H9 (cell line): ENCODE measurements at regions not wholly inside any gene's neighbourhood (a gene's known extent, or its start where the extent isn't known, plus 50 kb on each side); places are given as distances from the start of the nearest gene placed in this dataset.

ENCODE experiments used
- DNase-seq: peaks from one replicate; pipeline ENCODE4 v3.0.0-alpha.2; 2017
- H2AFZ ChIP-seq: one replicate; pipeline ENCODE4 v1.6.1; 2013; ENCODE audit warnings: mild to moderate bottlenecking, low read length, control low read depth, moderate library complexity
- H2AK5ac ChIP-seq: 2 replicates; pipeline ENCODE4 v1.6.1; 2013; ENCODE audit warnings: low read length, control low read depth, mixed read lengths; ENCODE audit not compliant: insufficient read length
- H2BK120ac ChIP-seq: one replicate; pipeline ENCODE4 v1.6.1; 2013; ENCODE audit warnings: low read depth, mild to moderate bottlenecking, low read length, control low read depth, inconsistent platforms; ENCODE audit not compliant: poor library complexity, severe bottlenecking
- H2BK12ac ChIP-seq: 2 replicates; pipeline ENCODE4 v1.6.1; 2013; ENCODE audit warnings: low read length, control low read depth, mixed read lengths, low read depth; ENCODE audit not compliant: insufficient read length
- H2BK15ac ChIP-seq: 2 replicates; pipeline ENCODE4 v1.6.1; 2013; ENCODE audit warnings: low read depth, low read length, control low read depth
- H2BK20ac ChIP-seq: one replicate; pipeline ENCODE4 v1.6.1; 2013; ENCODE audit warnings: low read depth, mild to moderate bottlenecking, low read length, control low read depth, inconsistent platforms; ENCODE audit not compliant: poor library complexity, severe bottlenecking
- H2BK5ac ChIP-seq: 2 replicates; pipeline ENCODE4 v1.6.1; 2013; ENCODE audit warnings: low read length, control low read depth, mixed read lengths; ENCODE audit not compliant: insufficient read length
- H3K14ac ChIP-seq: 2 replicates; pipeline ENCODE4 v1.6.1; 2013; ENCODE audit warnings: low read length, control low read depth; ENCODE audit not compliant: insufficient read depth
- H3K18ac ChIP-seq: 2 replicates; pipeline ENCODE4 v1.6.1; 2013; ENCODE audit warnings: low read depth, mild to moderate bottlenecking, mixed read lengths, low read length, control low read depth; ENCODE audit not compliant: insufficient read length
- H3K23ac ChIP-seq: 2 replicates; pipeline ENCODE4 v1.6.1; 2013; ENCODE audit warnings: low read length, control low read depth, mixed read lengths, low read depth; ENCODE audit not compliant: insufficient read length
- H3K23me2 ChIP-seq: 2 replicates; pipeline ENCODE4 v1.6.1; 2013; ENCODE audit warnings: low read depth, mild to moderate bottlenecking, mixed read lengths, low read length, control low read depth; ENCODE audit not compliant: insufficient read length, poor library complexity, severe bottlenecking
- H3K27ac ChIP-seq: 2 replicates; pipeline ENCODE4 v1.5.1; 2013; ENCODE audit warnings: low read length, control low read depth, mixed read lengths, low read depth; ENCODE audit not compliant: insufficient read length
- H3K27me3 ChIP-seq: 2 replicates; pipeline ENCODE4 v1.6.1; 2013; ENCODE audit warnings: low read length, control low read depth, inconsistent platforms; ENCODE audit not compliant: insufficient read depth
- H3K4ac ChIP-seq: 2 replicates; pipeline ENCODE4 v1.6.1; 2013; ENCODE audit warnings: low read depth, mild to moderate bottlenecking, control low read depth, inconsistent platforms, low read length, moderate library complexity
- H3K4me1 ChIP-seq: 2 replicates; pipeline ENCODE4 v1.6.1; 2013; ENCODE audit warnings: low read length, control low read depth, inconsistent platforms; ENCODE audit not compliant: insufficient read depth
- H3K4me2 ChIP-seq: 2 replicates; pipeline ENCODE4 v1.6.1; 2013; ENCODE audit warnings: low read length, control low read depth, mixed read lengths; ENCODE audit not compliant: insufficient read length, insufficient read depth
- H3K56ac ChIP-seq: 2 replicates; pipeline ENCODE4 v1.6.1; 2013; ENCODE audit warnings: low read depth, mild to moderate bottlenecking, mixed read lengths, low read length, control low read depth; ENCODE audit not compliant: insufficient read length
- H3K79me1 ChIP-seq: 2 replicates; pipeline ENCODE4 v1.6.1; 2013; ENCODE audit warnings: low read depth, mild to moderate bottlenecking, moderate library complexity, low read length, control low read depth, inconsistent platforms; ENCODE audit not compliant: insufficient read depth, poor library complexity, severe bottlenecking
- H3K79me2 ChIP-seq: 2 replicates; pipeline ENCODE4 v1.6.1; 2013; ENCODE audit warnings: low read length, control low read depth, inconsistent platforms; ENCODE audit not compliant: insufficient read depth
- H3K9ac ChIP-seq: 2 replicates; pipeline ENCODE4 v1.6.1; 2013; ENCODE audit warnings: low read length, control low read depth, mixed read lengths; ENCODE audit not compliant: insufficient read length; ENCODE audit errors: extremely low read depth
- H3K9me3 ChIP-seq: one replicate; pipeline ENCODE4 v1.6.1; 2013; ENCODE audit warnings: low read depth, low read length, inconsistent platforms; ENCODE audit not compliant: control insufficient read depth
- H3T11ph ChIP-seq: one replicate; pipeline ENCODE4 v1.6.1; 2013; ENCODE audit warnings: mild to moderate bottlenecking, low read length, control low read depth, inconsistent platforms
- H4K20me1 ChIP-seq: one replicate; pipeline ENCODE4 v1.6.1; 2013; ENCODE audit not compliant: control insufficient read depth, insufficient read length, insufficient read depth
- H4K5ac ChIP-seq: 2 replicates; pipeline ENCODE4 v1.6.1; 2013; ENCODE audit warnings: low read depth, mild to moderate bottlenecking, mixed read lengths, low read length, control low read depth; ENCODE audit not compliant: insufficient read length
- H4K8ac ChIP-seq: replicated peaks from 2 replicates; pipeline ENCODE4 v1.6.1; 2013; ENCODE audit warnings: low read length, control low read depth, mixed read lengths, low read depth; ENCODE audit not compliant: insufficient read length
- H4K91ac ChIP-seq: 2 replicates; pipeline ENCODE4 v1.6.1; 2013; ENCODE audit warnings: low read depth, mild to moderate bottlenecking, moderate library complexity, mixed read lengths, low read length, control low read depth; ENCODE audit not compliant: insufficient read length
- H3K27ac Mint-ChIP-seq, 3 experiments: 2 replicates in 2 of 3; 3 replicates in 1 of 3; pipeline ENCODE4 v1.8.0; 2020 to 2021; ENCODE audit warnings: mixed read lengths in 3 of 3, mild to moderate bottlenecking in 1 of 3, moderate library complexity in 1 of 3
- H3K27me3 Mint-ChIP-seq: 2 replicates; pipeline ENCODE4 v1.8.0; 2021; ENCODE audit warnings: low read depth, mild to moderate bottlenecking, moderate library complexity, mixed read lengths
- H3K36me3 Mint-ChIP-seq, 3 experiments: 2 replicates in 2 of 3; 3 replicates in 1 of 3; pipeline ENCODE4 v1.8.0; 2020 to 2021; ENCODE audit warnings: low read depth in 3 of 3, mixed read lengths in 3 of 3; ENCODE audit not compliant: insufficient read depth in 1 of 3
- H3K4me1 Mint-ChIP-seq, 2 experiments: 2 replicates each; pipeline ENCODE4 v1.8.0; 2020; ENCODE audit warnings: mixed read lengths in 2 of 2
- H3K4me3 Mint-ChIP-seq, 2 experiments: 2 replicates in 1 of 2; 3 replicates in 1 of 2; pipeline ENCODE4 v1.8.0; 2020 to 2021; ENCODE audit warnings: mild to moderate bottlenecking in 2 of 2, mixed read lengths in 2 of 2, moderate library complexity in 1 of 2
- H3K9me3 Mint-ChIP-seq, 2 experiments: 2 replicates in 1 of 2; 3 replicates in 1 of 2; pipeline ENCODE4 v1.8.0; 2020; ENCODE audit warnings: mild to moderate bottlenecking in 2 of 2, mixed read lengths in 2 of 2, moderate library complexity in 1 of 2
- CTCF ChIP-seq: fragments of 200-600 bp; sonication (generic); conservative IDR thresholded peaks from 3 replicates; pipeline ENCODE4 v1.8.0; 2021; ENCODE audit warnings: antibody characterized with exemption, mild to moderate bottlenecking
- WGBS: extraction: QIAGEN DNeasy Blood & Tissue Kit; methylation state at CpG from one replicate; pipeline ENCODE4 v1.1.7; 2013; ENCODE audit warnings: missing lambda C conversion rate, low lambda C conversion rate, mixed read lengths; ENCODE audit not compliant: insufficient read length; ENCODE audit errors: extremely low coverage; 5-methylcytosine and 5-hydroxymethylcytosine counted together

GRCh38 chr11:105520706-105521345 lies 89.0 kb upstream of the GRIA4 start:
- no CpG with 5 or more reads among the region's 4 CpGs for WGBS
- H2BK5ac ChIP-seq, result no peak overlapping the region
- no peak overlapping the region for H3K4ac ChIP-seq
- H2BK120ac ChIP-seq, result no peak overlapping the region
- no peak overlapping the region for H3K27ac ChIP-seq
- H2BK12ac ChIP-seq, result no peak overlapping the region
- H4K8ac ChIP-seq, result no peak overlapping the region
- Mint-ChIP-seq H3K4me1 (no peaks in the 10 kb centered on the region), H3K36me3 (peaks cover 0 to 5% (median 1%) of the 10 kb centered on the region in 3 experiments; a peak in 3 of 7 replicates), H3K4me3 (no peak overlapping the region), H3K9me3 (no peaks in the 10 kb centered on the region; a peak in 2 of 5 replicates), H3K27me3 (no peaks in the 10 kb centered on the region), H3K27ac (no peak overlapping the region)
- H3K14ac ChIP-seq, result no peak overlapping the region
- no peak overlapping the region for H3K18ac ChIP-seq
- no peak for TF ChIP-seq CTCF
- no peak overlapping the region for H3K9ac ChIP-seq
- H2BK15ac ChIP-seq, result no peak overlapping the region
- H3K79me2 ChIP-seq, result no peaks in the 10 kb centered on the region
- no peak overlapping the region for H3T11ph ChIP-seq
- H3K56ac ChIP-seq, result no peak overlapping the region
- H2AK5ac ChIP-seq, result no peak overlapping the region
- no peak overlapping the region for H4K91ac ChIP-seq
- no peaks in the 10 kb centered on the region for H3K79me1 ChIP-seq
- H2AFZ ChIP-seq, result no peak overlapping the region
- no peak overlapping the region for H3K4me2 ChIP-seq
- DNase-seq, result no peak
- no peaks in the 10 kb centered on the region for H3K23me2 ChIP-seq
- no peaks in the 10 kb centered on the region for H4K20me1 ChIP-seq
- H3K9me3 ChIP-seq, result no peaks in the 10 kb centered on the region
- H4K5ac ChIP-seq, result no peak overlapping the region
- H3K23ac ChIP-seq, result no peak overlapping the region
- H3K27me3 ChIP-seq, result no peaks in the 10 kb centered on the region; the same call in 1 of the 2 replicates
- no peak overlapping the region for H2BK20ac ChIP-seq
- no peaks in the 10 kb centered on the region for H3K4me1 ChIP-seq
